ENCODE measurements at regions not wholly inside any gene's neighbourhood (a gene's known extent, or its start where the extent isn't known, plus 50 kb on each side); places are given as distances from the start of the nearest gene placed in this dataset.
"Not testable (repeated sequence)": the region's sequence is repeated elsewhere in the genome, so short reads cannot be mapped to it uniquely, and the experiment has no call there.

DNA sequence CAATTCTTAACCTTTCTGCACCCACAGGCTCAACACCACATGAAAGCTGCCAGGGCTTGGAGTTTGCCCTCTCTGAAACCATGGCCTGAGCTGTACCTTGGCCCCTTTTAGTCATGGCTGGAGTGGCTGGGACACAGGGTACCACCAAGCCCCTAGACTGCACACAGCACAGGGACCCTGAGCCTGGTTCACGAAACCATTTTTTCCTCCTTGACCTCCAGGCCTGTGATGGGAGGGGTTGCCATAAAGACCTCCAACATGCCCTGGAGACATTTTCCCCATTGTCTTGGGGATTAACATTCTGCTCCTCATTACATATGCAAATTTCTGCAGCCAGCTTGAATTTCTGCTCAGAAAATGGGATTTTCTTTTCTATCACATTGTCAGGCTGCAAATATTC is 113.4 kb downstream of the XPNPEP1 start:
- CTCF ChIA-PET (ENCODE audit: partially characterized antibody); H3K27ac Mint-ChIP-seq; H3K27ac ChIP-seq (ENCODE audit: low read depth, low read length); H3K4me1 Mint-ChIP-seq; H3K4me3 Mint-ChIP-seq; H3K36me3 Mint-ChIP-seq; POLR2A ChIA-PET (ENCODE audit: partially characterized antibody); H3K27me3 ChIP-seq (ENCODE audit: insufficient read depth, low read length); H3K27me3 Mint-ChIP-seq; H3K4me3 ChIP-seq (ENCODE audit: low read length in 2 of 2); DNase-seq; H3K36me3 ChIP-seq (ENCODE audit: insufficient read depth, low read length); H3K4me1 ChIP-seq (ENCODE audit: insufficient read depth, low read length); H3K9me3 ChIP-seq (ENCODE audit: control insufficient read depth in 1 of 2, low read length in 2 of 2); intact Hi-C loops (cut with micrococcal nuclease): not testable (repeated sequence)
- H3K9me3 Mint-ChIP-seq: peaks cover 4 to 34% (median 20%) of the 10 kb centered on the region in 8 donors

- intact Hi-C loops (cut with micrococcal nuclease); H3K4me1 ChIP-seq (ENCODE audit: insufficient read depth, low read length); H3K36me3 Mint-ChIP-seq; H3K36me3 ChIP-seq (ENCODE audit: insufficient read depth, low read length); DNase-seq; H3K4me1 Mint-ChIP-seq; H3K4me3 Mint-ChIP-seq; H3K4me3 ChIP-seq (ENCODE audit: low read length in 2 of 2); H3K27ac Mint-ChIP-seq; CTCF ChIA-PET (ENCODE audit: partially characterized antibody); H3K9me3 ChIP-seq (ENCODE audit: control insufficient read depth in 1 of 2, low read length in 2 of 2); H3K27ac ChIP-seq (ENCODE audit: low read depth, low read length); H3K27me3 ChIP-seq (ENCODE audit: insufficient read depth, low read length); POLR2A ChIA-PET (ENCODE audit: partially characterized antibody): not testable (repeated sequence)
- Mint-ChIP-seq H3K9me3 (peaks cover 3 to 31% (median 12%) of the 10 kb centered on the region in 8 donors), H3K27me3 (peaks cover 12 to 19% of the 10 kb centered on the region in 2 donors)
Observed at GRCh38 chr10:109801191-109801590, 122.1 kb downstream of the XPNPEP1 start.

DNA sequence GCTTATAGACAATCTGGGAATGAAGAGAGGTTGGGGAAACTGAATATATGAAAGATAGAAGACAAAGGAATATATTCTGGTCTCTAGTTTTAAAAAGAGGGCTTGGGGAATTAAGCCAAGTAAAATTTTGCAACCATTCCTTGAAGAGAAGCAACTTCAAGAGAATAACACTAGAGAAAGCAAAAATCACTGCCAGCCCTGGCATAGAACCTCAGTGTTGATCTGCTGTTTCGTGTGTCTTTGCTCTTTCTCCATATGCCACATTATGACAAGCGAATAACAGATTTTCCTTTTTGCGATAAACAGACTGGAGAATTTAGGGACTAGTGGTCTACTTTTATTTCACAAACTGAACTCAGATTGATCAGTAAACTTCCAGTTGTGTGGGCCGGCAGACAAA is 132.7 kb downstream of the XPNPEP1 start:
- Mint-ChIP-seq H3K9me3 (peaks cover 0 to 8% (median 3%) of the 10 kb centered on the region in 8 donors), H3K27me3 (peaks cover 9% of the 10 kb centered on the region in 2 donors), H3K27ac (no peak overlapping the region), H3K4me3 (no peak overlapping the region), H3K4me1 (no peaks in the 10 kb centered on the region), H3K36me3 (no peaks in the 10 kb centered on the region)
- no peak for DNase-seq
- ChIA-PET CTCF (ENCODE audit: partially characterized antibody) (no interaction called here), POLR2A (ENCODE audit: partially characterized antibody) (no interaction called here)
- Histone ChIP-seq H3K27me3 (ENCODE audit: insufficient read depth, low read length) (no peaks in the 10 kb centered on the region), H3K4me1 (ENCODE audit: insufficient read depth, low read length) (no peaks in the 10 kb centered on the region), H3K27ac (ENCODE audit: low read depth, low read length) (no peak overlapping the region), H3K4me3 (ENCODE audit: low read length in 2 of 2) (no peak overlapping the region), H3K9me3 (ENCODE audit: control insufficient read depth in 1 of 2, low read length in 2 of 2) (no peaks in the 10 kb centered on the region), H3K36me3 (ENCODE audit: insufficient read depth, low read length) (no peaks in the 10 kb centered on the region)
- intact Hi-C loops (cut with micrococcal nuclease): no loop called here

- Histone ChIP-seq H3K27ac (ENCODE audit: low read depth, low read length) (no peak overlapping the region), H3K9me3 (ENCODE audit: control insufficient read depth in 1 of 2, low read length in 2 of 2) (no peaks in the 10 kb centered on the region), H3K36me3 (ENCODE audit: insufficient read depth, low read length) (no peaks in the 10 kb centered on the region), H3K4me3 (ENCODE audit: low read length in 2 of 2) (no peak overlapping the region), H3K27me3 (ENCODE audit: insufficient read depth, low read length) (no peaks in the 10 kb centered on the region), H3K4me1 (ENCODE audit: insufficient read depth, low read length) (no peaks in the 10 kb centered on the region)
- Mint-ChIP-seq H3K36me3 (no peaks in the 10 kb centered on the region), H3K27me3 (peaks cover 13 to 15% of the 10 kb centered on the region in 2 donors), H3K9me3 (no peaks in the 10 kb centered on the region), H3K27ac (no peak overlapping the region), H3K4me3 (no peak overlapping the region), H3K4me1 (no peaks in the 10 kb centered on the region)
- intact Hi-C loops (cut with micrococcal nuclease): no loop called here
- DNase-seq: no peak
- ChIA-PET CTCF (ENCODE audit: partially characterized antibody) (no interaction called here), POLR2A (ENCODE audit: partially characterized antibody) (no interaction called here)
Observed at GRCh38 chr10:109784236-109784635, 139.1 kb downstream of the XPNPEP1 start.

GRCh38 chr10:109783286-109783685 is 140.0 kb downstream of the XPNPEP1 start:
- intact Hi-C loops (cut with micrococcal nuclease): no loop called here
- Histone ChIP-seq H3K27me3 (ENCODE audit: insufficient read depth, low read length) (no peaks in the 10 kb centered on the region), H3K36me3 (ENCODE audit: insufficient read depth, low read length) (no peaks in the 10 kb centered on the region), H3K4me3 (ENCODE audit: low read length in 2 of 2) (no peak overlapping the region), H3K9me3 (ENCODE audit: control insufficient read depth in 1 of 2, low read length in 2 of 2) (no peaks in the 10 kb centered on the region), H3K4me1 (ENCODE audit: insufficient read depth, low read length) (no peaks in the 10 kb centered on the region), H3K27ac (ENCODE audit: low read depth, low read length) (no peak overlapping the region)
- Mint-ChIP-seq H3K4me3 (no peak overlapping the region), H3K27ac (no peak overlapping the region), H3K4me1 (no peaks in the 10 kb centered on the region), H3K27me3 (peaks cover 12 to 18% of the 10 kb centered on the region in 2 donors), H3K36me3 (no peaks in the 10 kb centered on the region), H3K9me3 (peaks cover 0 to 2% (median 0%) of the 10 kb centered on the region in 8 donors)
- no peak for DNase-seq
- CTCF ChIA-PET (ENCODE audit: partially characterized antibody): no interaction called here
- POLR2A ChIA-PET (ENCODE audit: partially characterized antibody): no interaction called here

GRCh38 chr10:109780997-109781396 is 142.3 kb downstream of the XPNPEP1 start:
- H3K27me3 Mint-ChIP-seq: peaks cover 14 to 17% of the 10 kb centered on the region in 2 donors
- peaks cover 0 to 1% (median 0%) of the 10 kb centered on the region in 4 donors for H3K4me1 Mint-ChIP-seq
- no peak overlapping the region for H3K27ac ChIP-seq (ENCODE audit: low read depth, low read length)
- CTCF ChIA-PET (ENCODE audit: partially characterized antibody): no interaction called here
- POLR2A ChIA-PET (ENCODE audit: partially characterized antibody): no interaction called here
- intact Hi-C loops (cut with micrococcal nuclease): no loop called here
- H3K4me3 ChIP-seq (ENCODE audit: low read length in 2 of 2): no peak overlapping the region
- no peak overlapping the region for H3K27ac Mint-ChIP-seq
- no peaks in the 10 kb centered on the region for H3K4me1 ChIP-seq (ENCODE audit: insufficient read depth, low read length)
- peaks cover 0 to 2% (median 0%) of the 10 kb centered on the region in 8 donors for H3K9me3 Mint-ChIP-seq
- H3K27me3 ChIP-seq (ENCODE audit: insufficient read depth, low read length): no peaks in the 10 kb centered on the region
- no peak for DNase-seq
- no peak overlapping the region for H3K4me3 Mint-ChIP-seq
- no peaks in the 10 kb centered on the region for H3K36me3 ChIP-seq (ENCODE audit: insufficient read depth, low read length)
- H3K9me3 ChIP-seq (ENCODE audit: control insufficient read depth in 1 of 2, low read length in 2 of 2): no peaks in the 10 kb centered on the region
- no peaks in the 10 kb centered on the region for H3K36me3 Mint-ChIP-seq

GRCh38 chr10:109778993-109779392 is 144.3 kb downstream of the XPNPEP1 start:
- H3K27ac Mint-ChIP-seq: no peak overlapping the region
- intact Hi-C loops (cut with micrococcal nuclease): no loop called here
- Histone ChIP-seq H3K27me3 (ENCODE audit: insufficient read depth, low read length) (no peaks in the 10 kb centered on the region), H3K9me3 (ENCODE audit: control insufficient read depth in 1 of 2, low read length in 2 of 2) (no peaks in the 10 kb centered on the region), H3K4me3 (ENCODE audit: low read length in 2 of 2) (no peak overlapping the region), H3K27ac (ENCODE audit: low read depth, low read length) (no peak overlapping the region), H3K4me1 (ENCODE audit: insufficient read depth, low read length) (no peaks in the 10 kb centered on the region), H3K36me3 (ENCODE audit: insufficient read depth, low read length) (no peaks in the 10 kb centered on the region)
- ChIA-PET CTCF (ENCODE audit: partially characterized antibody) (no interaction called here), POLR2A (ENCODE audit: partially characterized antibody) (no interaction called here)
- no peaks in the 10 kb centered on the region for H3K36me3 Mint-ChIP-seq
- DNase-seq: no peak
- H3K9me3 Mint-ChIP-seq: peaks cover 0 to 2% (median 0%) of the 10 kb centered on the region in 8 donors
- H3K4me3 Mint-ChIP-seq: no peak overlapping the region
- peaks cover 0 to 1% (median 0%) of the 10 kb centered on the region in 4 donors for H3K4me1 Mint-ChIP-seq
- H3K27me3 Mint-ChIP-seq: peaks cover 12 to 14% of the 10 kb centered on the region in 2 donors

GRCh38 chr10:109774121-109774440 is 149.2 kb downstream of the XPNPEP1 start:
- CTCF ChIA-PET (ENCODE audit: partially characterized antibody): interaction anchor here (1.0 to 1.1 kb wide), 2 partner anchors 8 to 29 kb away, joined by 3 read pairs; no protein-coding TSS in a partner anchor
- no peak overlapping the region for H3K27ac ChIP-seq (ENCODE audit: low read depth, low read length)
- DNase-seq: no peak
- no peaks in the 10 kb centered on the region for H3K27me3 ChIP-seq (ENCODE audit: insufficient read depth, low read length)
- H3K9me3 ChIP-seq (ENCODE audit: control insufficient read depth in 1 of 2, low read length in 2 of 2): no peaks in the 10 kb centered on the region
- Mint-ChIP-seq H3K27me3 (peaks cover 5% of the 10 kb centered on the region in 2 donors), H3K36me3 (no peaks in the 10 kb centered on the region), H3K9me3 (peaks cover 0 to 2% (median 0%) of the 10 kb centered on the region in 8 donors), H3K4me3 (no peak overlapping the region), H3K4me1 (peaks cover 0 to 1% (median 0%) of the 10 kb centered on the region in 4 donors), H3K27ac (no peak overlapping the region)
- no peaks in the 10 kb centered on the region for H3K36me3 ChIP-seq (ENCODE audit: insufficient read depth, low read length)
- intact Hi-C loops (cut with micrococcal nuclease): no loop called here
- POLR2A ChIA-PET (ENCODE audit: partially characterized antibody): no interaction called here
- H3K4me1 ChIP-seq (ENCODE audit: insufficient read depth, low read length): no peaks in the 10 kb centered on the region
- no peak overlapping the region for H3K4me3 ChIP-seq (ENCODE audit: low read length in 2 of 2)
